ENCODE measurements at regions not wholly inside any gene's neighbourhood (a gene's known extent, or its start where the extent isn't known, plus 50 kb on each side); places are given as distances from the start of the nearest gene placed in this dataset.

GRCh38 chr20:58571693-58572427 lies 56.7 kb upstream of the APCDD1L start:
- Histone ChIP-seq H3K27ac (ENCODE audit: insufficient read depth, low read length) (peak overlapping the region; percentile 87), H3K4me3 (ENCODE audit: insufficient read depth, low read depth, low read length) (no peak overlapping the region), H2AFZ (replicated peaks; ENCODE audit: low read length, poor library complexity) (peak overlapping the region; percentile 58), H3K14ac (replicated peaks; ENCODE audit: low read depth, low read length) (peak overlapping the region; percentile 74), H3K18ac (ENCODE audit: low read depth, low read length) (peak overlapping the region; percentile 84), H3K56ac (ENCODE audit: extremely low read depth, insufficient read depth, low read length) (peak overlapping the region; percentile 64), H3K27me3 (ENCODE audit: control insufficient read depth, insufficient read depth, low read length) (peaks cover 2% of the 10 kb centered on the region; the same call in 1 of the 2 replicates), H4K20me1 (ENCODE audit: insufficient read depth, low read length) (no peaks in the 10 kb centered on the region), H2AK9ac (replicated peaks; ENCODE audit: low read depth, low read length, poor library complexity) (no peak overlapping the region), H3K9me1 (ENCODE audit: insufficient read depth, low read length) (0 out of 2 replicates have a peak, but pooled peaks cover 7% of the 10 kb centered on the region), H3K9ac (ENCODE audit: low read depth, low read length) (peak overlapping the region; percentile 44), H4K8ac (ENCODE audit: low read depth in 2 of 2, low read length in 2 of 2) (peak overlapping the region; percentile 40 to 93), H3K4ac (ENCODE audit: low read depth, low read length) (peak overlapping the region; percentile 87), H3K36me3 (ENCODE audit: control insufficient read depth, insufficient read depth, low read length) (no peaks in the 10 kb centered on the region), H2BK5ac (ENCODE audit: low read depth, low read length, poor library complexity, severe bottlenecking) (peak overlapping the region; percentile 90), H3K79me1 (ENCODE audit: low read depth in 1 of 2, low read length in 2 of 2) (no peaks in the 10 kb centered on the region; a peak in 1 of 4 replicates), H2BK120ac (ENCODE audit: low read depth, low read length) (peak overlapping the region; percentile 95), H2AK5ac (ENCODE audit: low read depth, low read length) (peak overlapping the region; percentile 73; the same call in 1 of the 2 replicates), H2BK20ac (ENCODE audit: low read depth, low read length) (peak overlapping the region; percentile 92), H2BK15ac (ENCODE audit: low read depth, low read length) (peak overlapping the region; percentile 69; the same call in 2 of the 3 replicates), H3K9me3 (ENCODE audit: control insufficient read depth, insufficient read depth, low read length) (no peaks in the 10 kb centered on the region), H4K5ac (ENCODE audit: low read depth, low read length) (peak overlapping the region; percentile 53), H3K4me1 (ENCODE audit: control insufficient read depth, insufficient read depth, low read length) (peaks cover 13% of the 10 kb centered on the region), H3K23ac (ENCODE audit: low read depth, low read length) (peak overlapping the region; percentile 72), H4K91ac (ENCODE audit: insufficient read depth, low read depth, low read length) (peak overlapping the region; percentile 94), H3K4me2 (ENCODE audit: low read depth, low read length) (peak overlapping the region; percentile 72)
- ATAC-seq (ENCODE audit: low read depth): peak; percentile 89
- ChIA-PET POLR2A (ENCODE audit: unreplicated experiment) (no interaction called here), CTCF (no interaction called here)
- peak; percentile 88 for DNase-seq
- in situ Hi-C loops (cut with MboI; ENCODE audit: low sequenced_read_pairs) (no loop called here), intact Hi-C loops (cut with micrococcal nuclease) (loop anchor here (5.0 kb wide), 1 partner anchor 80 kb away; the partner anchor contains the start of gene STX16), dilution Hi-C loops (cut with HindIII; ENCODE audit: low sequenced_read_pairs, unreplicated experiment) (no loop called here)
- no TSS peak for BruUV-seq (replicated peaks)
- TF ChIP-seq CEBPB (IDR thresholded peaks at IDR 0.05; ENCODE audit: low read depth, low read length) (no peak), USF2 (IDR thresholded peaks at IDR 0.05; ENCODE audit: low read depth, low read length) (no peak), FOS (IDR thresholded peaks at IDR 0.05; ENCODE audit: low read depth, low read length) (no peak), POLR2A (IDR thresholded peaks at IDR 0.05; ENCODE audit: low read depth, low read length) (no peak), BHLHE40 (IDR thresholded peaks at IDR 0.05; ENCODE audit: low read depth, low read length) (peak; percentile 61), NFE2L2 (IDR thresholded peaks at IDR 0.05; ENCODE audit: low read depth, low read length) (no peak), MAZ (IDR thresholded peaks at IDR 0.05; ENCODE audit: borderline replicate concordance, low read depth, low read length) (no peak), ELK1 (IDR thresholded peaks at IDR 0.05; ENCODE audit: borderline replicate concordance, low read depth, low read length) (no peak), MAFK (IDR thresholded peaks at IDR 0.05; ENCODE audit: low read depth, low read length) (0 out of 2 replicates have a peak, but pooled peaks have one; percentile 20), MXI1 (IDR thresholded peaks at IDR 0.05; ENCODE audit: borderline replicate concordance, low read depth, low read length) (no peak), RCOR1 (IDR thresholded peaks at IDR 0.05; ENCODE audit: insufficient replicate concordance, low read length) (peak; percentile 62)
- WGBS, 2 experiments (ENCODE audit: extremely low coverage in 2 of 2, insufficient read length in 1 of 2): 4% methylated on average over 4 of the region's 16 CpGs; no CpG with 5 or more reads in 1 of the 2 experiments

Data from IMR-90 (cell line).